LNCaP clone FGC (cell line): ENCODE measurements at regions not wholly inside any gene's neighbourhood (a gene's known extent, or its start where the extent isn't known, plus 50 kb on each side); places are given as distances from the start of the nearest gene placed in this dataset.

Source experiments
- DNase-seq: peaks from one replicate; pipeline ENCODE4 v3.0.0-alpha.2; 2011; ENCODE audit warnings: low read depth
- H3K4me3 ChIP-seq: 2 replicates; pipeline ENCODE4 v1.5.1; 2011; ENCODE audit warnings: mild to moderate bottlenecking, low read depth, low read length, control low read depth
- TF ChIP-seq, protein P1 (sequence below): IDR thresholded peaks from 2 replicates; pipeline ENCODE4 v1.5.1; 2012; ENCODE audit warnings: mild to moderate bottlenecking; ENCODE audit not compliant: control insufficient read depth, insufficient read depth; ENCODE audit errors: extremely low read depth

- no peak overlapping the region for H3K4me3 ChIP-seq
- no peak for DNase-seq
- TF ChIP-seq, protein P1, sequence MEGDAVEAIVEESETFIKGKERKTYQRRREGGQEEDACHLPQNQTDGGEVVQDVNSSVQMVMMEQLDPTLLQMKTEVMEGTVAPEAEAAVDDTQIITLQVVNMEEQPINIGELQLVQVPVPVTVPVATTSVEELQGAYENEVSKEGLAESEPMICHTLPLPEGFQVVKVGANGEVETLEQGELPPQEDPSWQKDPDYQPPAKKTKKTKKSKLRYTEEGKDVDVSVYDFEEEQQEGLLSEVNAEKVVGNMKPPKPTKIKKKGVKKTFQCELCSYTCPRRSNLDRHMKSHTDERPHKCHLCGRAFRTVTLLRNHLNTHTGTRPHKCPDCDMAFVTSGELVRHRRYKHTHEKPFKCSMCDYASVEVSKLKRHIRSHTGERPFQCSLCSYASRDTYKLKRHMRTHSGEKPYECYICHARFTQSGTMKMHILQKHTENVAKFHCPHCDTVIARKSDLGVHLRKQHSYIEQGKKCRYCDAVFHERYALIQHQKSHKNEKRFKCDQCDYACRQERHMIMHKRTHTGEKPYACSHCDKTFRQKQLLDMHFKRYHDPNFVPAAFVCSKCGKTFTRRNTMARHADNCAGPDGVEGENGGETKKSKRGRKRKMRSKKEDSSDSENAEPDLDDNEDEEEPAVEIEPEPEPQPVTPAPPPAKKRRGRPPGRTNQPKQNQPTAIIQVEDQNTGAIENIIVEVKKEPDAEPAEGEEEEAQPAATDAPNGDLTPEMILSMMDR, result no peak
Observed at GRCh38 chr6:76533661-76534060, 461.2 kb upstream of the IMPG1 start.

DNA sequence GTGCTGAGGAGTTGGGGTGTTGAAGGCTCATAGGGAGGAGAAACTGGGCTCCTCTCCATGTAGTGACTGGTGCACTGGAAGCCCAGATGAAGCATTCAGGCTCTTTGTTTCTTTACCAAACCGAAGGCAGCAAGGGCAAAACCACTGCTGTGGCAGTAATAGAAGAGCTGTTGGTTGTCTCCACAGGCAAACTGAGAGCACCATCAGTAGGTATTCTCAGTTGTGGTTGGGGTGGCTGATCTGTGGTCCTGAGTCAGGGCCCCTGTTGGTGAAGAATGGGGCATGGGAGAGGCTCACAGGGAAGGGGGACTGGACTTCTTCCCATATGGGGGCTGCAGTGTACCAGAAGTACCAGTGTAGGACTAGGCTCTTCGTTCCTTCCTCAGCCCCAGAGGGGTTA, 460.2 kb upstream of the IMPG1 start:
- TF ChIP-seq, protein P1, result no peak
- no peak overlapping the region for H3K4me3 ChIP-seq
- no peak for DNase-seq

- no peak for DNase-seq
- H3K4me3 ChIP-seq, result no peak overlapping the region
- TF ChIP-seq, protein P1, result no peak
Observed at GRCh38 chr6:76518443-76518842, 446.0 kb upstream of the IMPG1 start.

GRCh38 chr6:76516924-76517323, 444.5 kb upstream of the IMPG1 start:
- no peak overlapping the region for H3K4me3 ChIP-seq
- TF ChIP-seq, protein P1, result no peak
- DNase-seq, result no peak

DNA sequence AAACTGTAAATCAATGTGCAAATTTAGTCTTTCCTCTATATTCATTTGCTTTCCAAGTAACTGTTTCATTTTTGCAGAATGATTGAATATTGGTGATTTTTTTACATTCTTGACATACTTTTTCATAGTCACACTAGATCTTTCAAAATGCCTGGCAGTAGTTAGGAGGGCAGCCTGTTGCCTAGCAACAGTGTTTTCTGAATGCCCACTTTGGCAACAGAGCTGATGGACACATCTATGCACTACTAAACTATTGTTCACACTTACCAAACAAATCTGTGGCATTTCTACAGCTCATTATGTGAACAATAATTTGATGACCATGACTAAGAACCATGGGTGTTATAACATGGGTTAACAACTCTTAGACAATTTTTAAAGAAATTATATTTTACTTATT, 438.0 kb upstream of the IMPG1 start:
- TF ChIP-seq, protein P1, result no peak
- DNase-seq, result no peak
- H3K4me3 ChIP-seq, result no peak overlapping the region

DNA sequence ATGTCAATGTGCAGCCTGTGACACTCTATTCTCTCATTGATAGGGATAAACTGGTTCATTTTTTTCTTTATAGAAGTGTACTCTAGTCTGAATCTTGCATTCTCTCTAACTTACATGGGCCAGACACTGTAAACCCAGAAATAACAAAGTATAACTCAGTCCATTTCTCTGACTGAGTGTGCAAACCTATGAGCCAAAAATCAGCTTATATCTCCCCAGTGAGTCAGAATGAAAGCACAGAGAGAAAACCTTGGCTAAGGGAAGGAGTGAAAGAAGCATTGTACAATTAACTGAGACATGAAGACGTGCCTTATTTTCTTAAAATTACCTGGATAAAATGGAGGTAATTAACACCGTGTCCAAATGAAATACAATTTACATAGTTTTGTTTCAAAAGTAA, 436.9 kb upstream of the IMPG1 start:
- H3K4me3 ChIP-seq, result no peak overlapping the region
- DNase-seq, result no peak
- TF ChIP-seq, protein P1, result no peak

- H3K4me3 ChIP-seq, result no peak overlapping the region
- TF ChIP-seq, protein P1, result no peak
- no peak for DNase-seq
Observed at GRCh38 chr6:76506808-76507207, 434.3 kb upstream of the IMPG1 start.
